H1 (cell line): ENCODE measurements at regions not wholly inside any gene's neighbourhood (a gene's known extent, or its start where the extent isn't known, plus 50 kb on each side); places are given as distances from the start of the nearest gene placed in this dataset.

Source experiments
- CEBPB ChIP-seq: IDR thresholded peaks from 2 replicates; pipeline ENCODE4 v1.6.1; 2012; ENCODE audit warnings: low read depth, low read length
- EP300 ChIP-seq, 2 experiments: IDR thresholded peaks; 1 replicate in 1 of 2; 2 replicates in 1 of 2; pipeline ENCODE4 v1.6.1; 2011 to 2012; ENCODE audit warnings: low read depth in 2 of 2, low read length in 2 of 2, mild to moderate bottlenecking in 2 of 2, borderline replicate concordance in 1 of 2, inconsistent platforms in 1 of 2, moderate library complexity in 1 of 2
- GTF2F1 ChIP-seq: IDR thresholded peaks from 2 replicates; pipeline ENCODE4 v1.6.1; 2012; ENCODE audit warnings: low read depth, low read length, improper control_type of control experiment, borderline replicate concordance
- HDAC2 ChIP-seq, 2 experiments: fragments of 300-600 bp in 1 of 2; sonication (generic) in 1 of 2; IDR thresholded peaks; 2 replicates each; pipeline ENCODE4 v1.6.1; 2011 to 2012; ENCODE audit warnings: low read depth in 2 of 2, low read length in 2 of 2, mild to moderate bottlenecking in 2 of 2, moderate library complexity in 2 of 2, borderline replicate concordance in 1 of 2, inconsistent platforms in 1 of 2
- KDM4A ChIP-seq: IDR thresholded peaks from one replicate; pipeline ENCODE4 v1.7.1; 2012; ENCODE audit warnings: low read depth, mild to moderate bottlenecking, moderate library complexity, low read length, inconsistent platforms; ENCODE audit not compliant: severe bottlenecking
- NANOG ChIP-seq: IDR thresholded peaks from 2 replicates; pipeline ENCODE4 v1.6.1; 2011; ENCODE audit warnings: low read length, low read depth, mild to moderate bottlenecking, inconsistent platforms; ENCODE audit not compliant: insufficient read depth, poor library complexity, severe bottlenecking
- POU5F1 ChIP-seq: IDR thresholded peaks from 2 replicates; pipeline ENCODE4 v1.6.1; 2011; ENCODE audit warnings: low read depth, mild to moderate bottlenecking, low read length, moderate library complexity
- RAD21 ChIP-seq, 2 experiments: IDR thresholded peaks in 1 of 2; conservative IDR thresholded peaks in 1 of 2; 2 replicates each; pipeline ENCODE4 v1.6.1; 2011; ENCODE audit warnings: low read depth in 2 of 2, low read length in 2 of 2, improper control_type of control experiment in 1 of 2, inconsistent platforms in 1 of 2, mild to moderate bottlenecking in 1 of 2, moderate library complexity in 1 of 2
- RNF2 ChIP-seq: fragments of 200-900, 300-1000 bp; sonication (generic); IDR thresholded peaks from 2 replicates; pipeline ENCODE4 v1.7.1; 2016; ENCODE audit warnings: borderline replicate concordance, low read depth, mild to moderate bottlenecking, antibody characterized with exemption, low read length; ENCODE audit not compliant: poor library complexity, severe bottlenecking; ENCODE audit errors: missing control alignments
- SAP30 ChIP-seq: fragments of 300-600 bp; sonication (generic); IDR thresholded peaks from 2 replicates; pipeline ENCODE4 v1.7.1; 2012; ENCODE audit warnings: low read length, moderate library complexity, mild to moderate bottlenecking, inconsistent platforms; ENCODE audit not compliant: insufficient read depth, insufficient replicate concordance
- SIN3A ChIP-seq, 2 experiments: IDR thresholded peaks in 1 of 2; conservative IDR thresholded peaks in 1 of 2; 2 replicates each; pipeline ENCODE4 v1.6.1; 2011 to 2012; ENCODE audit warnings: low read length in 2 of 2, improper control_type of control experiment in 1 of 2, low read depth in 1 of 2, mild to moderate bottlenecking in 1 of 2
- SIRT6 ChIP-seq: IDR thresholded peaks from one replicate; pipeline ENCODE4 v1.7.1; 2012; ENCODE audit warnings: low read length, inconsistent platforms
- SIX5 ChIP-seq: IDR thresholded peaks from 2 replicates; pipeline ENCODE4 v1.6.1; 2011; ENCODE audit warnings: mild to moderate bottlenecking, low read depth, low read length
- SP2 ChIP-seq: IDR thresholded peaks from 2 replicates; pipeline ENCODE4 v1.6.1; 2012; ENCODE audit warnings: mild to moderate bottlenecking, low read length, inconsistent platforms
- SP4 ChIP-seq: IDR thresholded peaks from 2 replicates; pipeline ENCODE4 v1.6.1; 2012; ENCODE audit warnings: low read length, inconsistent platforms
- SRF ChIP-seq: IDR thresholded peaks from 2 replicates; pipeline ENCODE4 v1.6.1; 2011; ENCODE audit warnings: mild to moderate bottlenecking, low read depth, low read length, moderate library complexity
- TBP ChIP-seq: IDR thresholded peaks from 2 replicates; pipeline ENCODE4 v1.6.1; 2011; ENCODE audit warnings: low read depth, low read length, improper control_type of control experiment
- TEAD4 ChIP-seq: IDR thresholded peaks from 2 replicates; pipeline ENCODE4 v1.6.1; 2012; ENCODE audit warnings: low read depth, low read length, inconsistent platforms, mixed read lengths
- TF ChIP-seq, protein P1 (sequence below): IDR thresholded peaks from 2 replicates; pipeline ENCODE4 v1.6.1; 2012; ENCODE audit warnings: inconsistent platforms
- TF ChIP-seq, protein P2 (sequence below), 3 experiments: IDR thresholded peaks; 1 replicate in 2 of 3; 2 replicates in 1 of 3; pipeline versions ENCODE4 v1.5.1 to v1.6.1; 2011; ENCODE audit warnings: low read length in 3 of 3, mild to moderate bottlenecking in 3 of 3, inconsistent platforms in 2 of 3, low read depth in 1 of 3, moderate library complexity in 1 of 3; ENCODE audit not compliant: insufficient read depth in 1 of 3; ENCODE audit errors: control extremely low read depth in 1 of 3

DNA sequence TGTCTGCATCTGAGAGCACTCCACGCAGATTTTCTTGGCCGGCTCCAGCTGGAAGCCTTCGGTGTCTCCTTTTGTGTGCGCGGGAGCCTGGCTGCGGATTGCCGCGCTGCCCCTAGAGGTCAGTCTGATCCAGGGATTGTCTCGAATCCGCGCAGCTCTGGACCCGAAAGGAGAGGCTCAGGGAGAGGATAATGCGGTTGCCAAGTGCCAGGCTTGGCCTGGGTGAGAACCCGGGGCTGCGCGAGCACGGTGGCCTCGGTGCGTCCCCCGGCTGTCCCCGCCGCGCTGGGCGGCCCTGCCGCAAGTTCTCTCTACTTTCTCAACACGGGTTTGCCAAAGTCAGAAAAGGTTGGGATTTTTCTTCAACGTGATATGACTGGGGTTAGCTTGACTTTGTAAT lies 140.9 kb downstream of the ADCYAP1R1 start (continued):
- TF ChIP-seq, protein P1, sequence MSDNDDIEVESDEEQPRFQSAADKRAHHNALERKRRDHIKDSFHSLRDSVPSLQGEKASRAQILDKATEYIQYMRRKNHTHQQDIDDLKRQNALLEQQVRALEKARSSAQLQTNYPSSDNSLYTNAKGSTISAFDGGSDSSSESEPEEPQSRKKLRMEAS: no peak; the same call in 1 of the 2 replicates
- TF ChIP-seq EP300 (IDR thresholded peaks at IDR 0.05; ENCODE audit: borderline replicate concordance in 1 of 2, low read depth in 2 of 2, low read length in 2 of 2) (no peak), SRF (no peak), KDM4A (no peak), TEAD4 (no peak), HDAC2 (IDR thresholded peaks at IDR 0.05; ENCODE audit: borderline replicate concordance in 1 of 2, low read depth in 2 of 2, low read length in 2 of 2) (no peak), RNF2 (no peak), SP2 (no peak), POU5F1 (no peak), SIRT6 (no peak), GTF2F1 (no peak), NANOG (no peak), SIX5 (no peak), RAD21 (IDR thresholded peaks at IDR 0.05 in 1 of 2, conservative IDR thresholded peaks at IDR 0.05 in 1 of 2; ENCODE audit: low read depth in 2 of 2, low read length in 2 of 2) (peak; percentile 96 to 98), TBP (peak; percentile 46; the same call in 1 of the 2 replicates), SAP30 (no peak), SIN3A (conservative IDR thresholded peaks at IDR 0.05 in 1 of 2, IDR thresholded peaks at IDR 0.05 in 1 of 2; ENCODE audit: low read depth in 1 of 2, low read length in 2 of 2) (no peak), SP4 (no peak), CEBPB (no peak)
- TF ChIP-seq, protein P2, sequence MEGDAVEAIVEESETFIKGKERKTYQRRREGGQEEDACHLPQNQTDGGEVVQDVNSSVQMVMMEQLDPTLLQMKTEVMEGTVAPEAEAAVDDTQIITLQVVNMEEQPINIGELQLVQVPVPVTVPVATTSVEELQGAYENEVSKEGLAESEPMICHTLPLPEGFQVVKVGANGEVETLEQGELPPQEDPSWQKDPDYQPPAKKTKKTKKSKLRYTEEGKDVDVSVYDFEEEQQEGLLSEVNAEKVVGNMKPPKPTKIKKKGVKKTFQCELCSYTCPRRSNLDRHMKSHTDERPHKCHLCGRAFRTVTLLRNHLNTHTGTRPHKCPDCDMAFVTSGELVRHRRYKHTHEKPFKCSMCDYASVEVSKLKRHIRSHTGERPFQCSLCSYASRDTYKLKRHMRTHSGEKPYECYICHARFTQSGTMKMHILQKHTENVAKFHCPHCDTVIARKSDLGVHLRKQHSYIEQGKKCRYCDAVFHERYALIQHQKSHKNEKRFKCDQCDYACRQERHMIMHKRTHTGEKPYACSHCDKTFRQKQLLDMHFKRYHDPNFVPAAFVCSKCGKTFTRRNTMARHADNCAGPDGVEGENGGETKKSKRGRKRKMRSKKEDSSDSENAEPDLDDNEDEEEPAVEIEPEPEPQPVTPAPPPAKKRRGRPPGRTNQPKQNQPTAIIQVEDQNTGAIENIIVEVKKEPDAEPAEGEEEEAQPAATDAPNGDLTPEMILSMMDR (IDR thresholded peaks at IDR 0.05; ENCODE audit: control extremely low read depth in 1 of 3, insufficient read depth in 1 of 3, low read depth in 1 of 3, low read length in 3 of 3): peak; percentile 90 to 95 (median 90)
